ENCODE measurements at regions not wholly inside any gene's neighbourhood (a gene's known extent, or its start where the extent isn't known, plus 50 kb on each side); places are given as distances from the start of the nearest gene placed in this dataset.

DNA sequence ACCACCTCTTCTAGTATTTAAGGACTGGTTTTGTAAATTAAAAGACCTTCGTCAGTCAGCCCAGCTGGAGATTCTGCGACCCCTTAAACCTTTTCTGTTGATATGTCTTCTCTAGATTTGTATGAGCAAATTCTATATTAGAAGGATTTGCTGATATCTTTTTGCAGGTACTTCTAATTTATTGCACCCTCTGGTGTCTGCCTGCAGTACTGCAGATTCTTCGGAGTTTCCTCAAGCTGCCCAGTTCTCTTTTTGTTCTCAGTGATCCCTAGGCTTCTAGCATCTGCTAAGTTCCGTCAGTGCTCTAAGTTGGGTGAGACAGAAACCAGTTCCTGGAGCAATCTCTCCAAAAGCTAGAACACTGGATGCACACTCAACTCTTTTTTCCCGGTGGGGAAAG, 545.2 kb downstream of the C4orf33 start:
- H3K4me1 ChIP-seq (ENCODE audit: low read depth, poor library complexity, severe bottlenecking): peaks cover 11% of the 10 kb centered on the region
- no peak overlapping the region for H3K27ac ChIP-seq
- TF ChIP-seq, protein P1, sequence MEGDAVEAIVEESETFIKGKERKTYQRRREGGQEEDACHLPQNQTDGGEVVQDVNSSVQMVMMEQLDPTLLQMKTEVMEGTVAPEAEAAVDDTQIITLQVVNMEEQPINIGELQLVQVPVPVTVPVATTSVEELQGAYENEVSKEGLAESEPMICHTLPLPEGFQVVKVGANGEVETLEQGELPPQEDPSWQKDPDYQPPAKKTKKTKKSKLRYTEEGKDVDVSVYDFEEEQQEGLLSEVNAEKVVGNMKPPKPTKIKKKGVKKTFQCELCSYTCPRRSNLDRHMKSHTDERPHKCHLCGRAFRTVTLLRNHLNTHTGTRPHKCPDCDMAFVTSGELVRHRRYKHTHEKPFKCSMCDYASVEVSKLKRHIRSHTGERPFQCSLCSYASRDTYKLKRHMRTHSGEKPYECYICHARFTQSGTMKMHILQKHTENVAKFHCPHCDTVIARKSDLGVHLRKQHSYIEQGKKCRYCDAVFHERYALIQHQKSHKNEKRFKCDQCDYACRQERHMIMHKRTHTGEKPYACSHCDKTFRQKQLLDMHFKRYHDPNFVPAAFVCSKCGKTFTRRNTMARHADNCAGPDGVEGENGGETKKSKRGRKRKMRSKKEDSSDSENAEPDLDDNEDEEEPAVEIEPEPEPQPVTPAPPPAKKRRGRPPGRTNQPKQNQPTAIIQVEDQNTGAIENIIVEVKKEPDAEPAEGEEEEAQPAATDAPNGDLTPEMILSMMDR (conservative IDR thresholded peaks at IDR 0.05; ENCODE audit: low read depth, low read length): peak; percentile 94
- no peak overlapping the region for H3K4me3 ChIP-seq (IDR thresholded peaks at IDR 0.05; ENCODE audit: insufficient read depth, low read depth, low read length)
- no peaks in the 10 kb centered on the region for H3K79me2 ChIP-seq (ENCODE audit: insufficient read depth, low read depth)
- H3K4me2 ChIP-seq: no peak overlapping the region
- H2AFZ ChIP-seq (ENCODE audit: low read depth): no peak overlapping the region
- no peaks in the 10 kb centered on the region; the same call in 1 of the 2 replicates for H3K36me3 ChIP-seq (ENCODE audit: insufficient read depth)
- no peak overlapping the region for H3K9ac ChIP-seq
- no peaks in the 10 kb centered on the region for H4K20me1 ChIP-seq (ENCODE audit: insufficient read depth)
- H3K27me3 ChIP-seq (ENCODE audit: insufficient read depth, low read depth): no peaks in the 10 kb centered on the region

DNA sequence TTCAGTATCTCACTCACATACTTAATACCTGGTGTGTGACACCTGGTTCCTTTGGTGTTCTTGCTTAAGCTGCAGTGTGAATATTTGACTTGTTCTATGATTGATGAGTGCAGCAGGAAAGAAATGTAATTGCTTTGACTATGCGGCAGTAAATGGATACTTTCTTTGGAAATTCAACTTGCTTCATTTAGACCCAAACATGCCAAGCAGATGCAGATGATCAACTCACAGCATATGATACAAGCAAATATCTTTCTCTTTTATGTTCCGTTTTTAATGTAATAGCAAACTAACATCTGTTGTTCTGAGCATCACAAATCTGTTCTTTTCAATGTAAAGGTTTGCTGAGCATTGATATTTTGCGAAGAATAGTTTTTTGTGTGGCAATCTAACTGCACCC, 549.5 kb downstream of the C4orf33 start:
- Histone ChIP-seq H4K20me1 (ENCODE audit: insufficient read depth) (no peaks in the 10 kb centered on the region), H3K4me3 (IDR thresholded peaks at IDR 0.05; ENCODE audit: insufficient read depth, low read depth, low read length) (no peak overlapping the region), H2AFZ (ENCODE audit: low read depth) (no peak overlapping the region), H3K9ac (no peak overlapping the region), H3K36me3 (ENCODE audit: insufficient read depth) (no peaks in the 10 kb centered on the region), H3K4me1 (ENCODE audit: low read depth, poor library complexity, severe bottlenecking) (peaks cover 6% of the 10 kb centered on the region), H3K27me3 (ENCODE audit: insufficient read depth, low read depth) (no peaks in the 10 kb centered on the region), H3K27ac (no peak overlapping the region), H3K79me2 (ENCODE audit: insufficient read depth, low read depth) (no peaks in the 10 kb centered on the region), H3K4me2 (no peak overlapping the region)
- TF ChIP-seq, protein P1 (conservative IDR thresholded peaks at IDR 0.05; ENCODE audit: low read depth, low read length): no peak

DNA sequence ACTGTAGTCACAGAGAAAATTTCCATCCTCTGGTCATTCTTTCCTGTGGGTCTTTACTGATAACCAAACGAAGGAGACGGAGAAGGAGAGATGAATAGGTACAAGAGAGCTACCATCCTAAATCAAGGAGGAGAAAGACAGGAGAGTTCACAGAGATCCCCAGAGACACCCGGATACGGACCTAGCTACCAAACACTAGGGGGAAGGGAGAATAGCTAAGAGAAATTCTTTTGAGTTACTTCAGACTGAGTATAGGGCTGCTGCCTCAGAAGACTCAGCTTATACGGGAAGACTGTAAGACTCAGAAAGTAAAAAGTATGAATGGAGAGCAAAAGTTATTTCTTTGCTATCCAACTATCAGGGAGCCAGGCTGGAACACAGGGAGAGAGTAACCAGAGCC, 572.1 kb downstream of the C4orf33 start:
- H3K27me3 ChIP-seq (ENCODE audit: insufficient read depth, low read depth): no peaks in the 10 kb centered on the region
- H3K4me2 ChIP-seq: no peak overlapping the region
- H3K4me1 ChIP-seq (ENCODE audit: low read depth, poor library complexity, severe bottlenecking): no peaks in the 10 kb centered on the region
- no peaks in the 10 kb centered on the region for H3K36me3 ChIP-seq (ENCODE audit: insufficient read depth)
- TF ChIP-seq, protein P1 (conservative IDR thresholded peaks at IDR 0.05; ENCODE audit: low read depth, low read length): no peak
- H3K27ac ChIP-seq: no peak overlapping the region
- no peak overlapping the region for H3K4me3 ChIP-seq (IDR thresholded peaks at IDR 0.05; ENCODE audit: insufficient read depth, low read depth, low read length)
- no peaks in the 10 kb centered on the region for H4K20me1 ChIP-seq (ENCODE audit: insufficient read depth)
- H3K9ac ChIP-seq: no peak overlapping the region
- no peak overlapping the region for H2AFZ ChIP-seq (ENCODE audit: low read depth)
- no peaks in the 10 kb centered on the region for H3K79me2 ChIP-seq (ENCODE audit: insufficient read depth, low read depth)

DNA sequence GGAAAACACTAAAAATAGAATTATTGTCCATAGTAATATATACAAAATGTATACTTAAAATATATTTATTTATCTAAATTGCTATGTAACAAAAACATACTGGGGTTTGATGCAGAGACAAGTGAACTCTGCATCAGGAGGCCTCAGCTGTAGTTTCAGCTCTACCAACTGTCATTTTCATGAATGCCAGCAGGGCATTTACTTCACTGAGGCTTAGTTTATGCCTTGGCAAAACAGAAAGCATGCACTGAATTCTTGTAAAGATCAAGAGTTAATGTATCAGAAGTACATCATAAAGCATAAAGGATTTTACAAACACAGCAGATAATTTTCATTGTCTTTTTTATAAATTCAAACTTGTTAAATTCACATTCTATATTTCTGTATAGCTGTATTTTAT, 577.0 kb downstream of the C4orf33 start:
- H3K27ac ChIP-seq: no peak overlapping the region
- no peak overlapping the region for H3K4me2 ChIP-seq
- no peak overlapping the region for H2AFZ ChIP-seq (ENCODE audit: low read depth)
- no peaks in the 10 kb centered on the region for H4K20me1 ChIP-seq (ENCODE audit: insufficient read depth)
- TF ChIP-seq, protein P1 (conservative IDR thresholded peaks at IDR 0.05; ENCODE audit: low read depth, low read length): no peak
- no peaks in the 10 kb centered on the region for H3K79me2 ChIP-seq (ENCODE audit: insufficient read depth, low read depth)
- H3K27me3 ChIP-seq (ENCODE audit: insufficient read depth, low read depth): no peaks in the 10 kb centered on the region
- no peak overlapping the region for H3K9ac ChIP-seq
- H3K4me3 ChIP-seq (IDR thresholded peaks at IDR 0.05; ENCODE audit: insufficient read depth, low read depth, low read length): no peak overlapping the region
- H3K36me3 ChIP-seq (ENCODE audit: insufficient read depth): no peaks in the 10 kb centered on the region
- no peaks in the 10 kb centered on the region for H3K4me1 ChIP-seq (ENCODE audit: low read depth, poor library complexity, severe bottlenecking)

Measured in KMS-11 (cell line).